Tibial nerve (tissue), 3 donors: ENCODE measurements at regions not wholly inside any gene's neighbourhood (a gene's known extent, or its start where the extent isn't known, plus 50 kb on each side); places are given as distances from the start of the nearest gene placed in this dataset.

Experiments
- POLR2A ChIP-seq, 2 donors: fragments of 450-650 bp; IDR thresholded peaks; one replicate each; pipeline ENCODE4 v1.6.1; 2017; ENCODE audit warnings: antibody characterized with exemption in 2 of 2, mild to moderate bottlenecking in 2 of 2, moderate library complexity in 2 of 2
- TF ChIP-seq, protein P1 (sequence below), 5 experiments: fragments of 200-600 bp in 3 of 5; fragments of 450-650 bp in 2 of 5; sonication (generic) in 3 of 5; IDR thresholded peaks; one replicate each; pipeline ENCODE4 v1.5.1; 2016 to 2019; ENCODE audit warnings: antibody characterized with exemption in 5 of 5, mild to moderate bottlenecking in 3 of 5, moderate library complexity in 2 of 5

DNA sequence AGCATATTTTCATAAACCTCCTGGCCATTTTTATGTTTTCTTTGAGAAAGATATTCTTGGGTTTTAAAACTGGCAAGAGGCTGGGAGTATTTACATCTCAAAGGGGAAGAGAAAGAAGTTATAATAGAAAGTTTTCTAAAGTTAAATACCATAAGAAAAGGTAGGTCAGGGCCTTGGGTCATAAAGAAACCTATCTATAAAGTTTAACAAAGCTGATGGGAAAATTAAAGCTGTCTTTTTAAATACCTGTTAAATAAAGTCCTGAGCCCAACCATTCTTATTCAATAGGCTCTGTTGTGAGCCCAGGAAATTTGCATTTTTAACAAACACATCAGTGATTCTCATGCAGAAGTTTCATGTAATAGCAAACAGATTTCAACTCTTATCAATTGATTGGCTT lies 451.8 kb upstream of the INTU start:
- TF ChIP-seq, protein P1, sequence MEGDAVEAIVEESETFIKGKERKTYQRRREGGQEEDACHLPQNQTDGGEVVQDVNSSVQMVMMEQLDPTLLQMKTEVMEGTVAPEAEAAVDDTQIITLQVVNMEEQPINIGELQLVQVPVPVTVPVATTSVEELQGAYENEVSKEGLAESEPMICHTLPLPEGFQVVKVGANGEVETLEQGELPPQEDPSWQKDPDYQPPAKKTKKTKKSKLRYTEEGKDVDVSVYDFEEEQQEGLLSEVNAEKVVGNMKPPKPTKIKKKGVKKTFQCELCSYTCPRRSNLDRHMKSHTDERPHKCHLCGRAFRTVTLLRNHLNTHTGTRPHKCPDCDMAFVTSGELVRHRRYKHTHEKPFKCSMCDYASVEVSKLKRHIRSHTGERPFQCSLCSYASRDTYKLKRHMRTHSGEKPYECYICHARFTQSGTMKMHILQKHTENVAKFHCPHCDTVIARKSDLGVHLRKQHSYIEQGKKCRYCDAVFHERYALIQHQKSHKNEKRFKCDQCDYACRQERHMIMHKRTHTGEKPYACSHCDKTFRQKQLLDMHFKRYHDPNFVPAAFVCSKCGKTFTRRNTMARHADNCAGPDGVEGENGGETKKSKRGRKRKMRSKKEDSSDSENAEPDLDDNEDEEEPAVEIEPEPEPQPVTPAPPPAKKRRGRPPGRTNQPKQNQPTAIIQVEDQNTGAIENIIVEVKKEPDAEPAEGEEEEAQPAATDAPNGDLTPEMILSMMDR (IDR thresholded peaks at IDR 0.05) = no peak
- no peak for TF ChIP-seq POLR2A (IDR thresholded peaks at IDR 0.05)
